Erythroblast (primary cell): ENCODE measurements at regions not wholly inside any gene's neighbourhood (a gene's known extent, or its start where the extent isn't known, plus 50 kb on each side); places are given as distances from the start of the nearest gene placed in this dataset.

Experiments used
- GATA1 ChIP-seq: IDR thresholded peaks from 2 replicates; pipeline ENCODE4 v1.6.1; 2011; ENCODE audit warnings: low read depth, mild to moderate bottlenecking, control low read depth, low read length, moderate library complexity
- POLR2A ChIP-seq: IDR thresholded peaks from 2 replicates; pipeline ENCODE4 v1.6.1; 2011; ENCODE audit warnings: mild to moderate bottlenecking, low read length

DNA sequence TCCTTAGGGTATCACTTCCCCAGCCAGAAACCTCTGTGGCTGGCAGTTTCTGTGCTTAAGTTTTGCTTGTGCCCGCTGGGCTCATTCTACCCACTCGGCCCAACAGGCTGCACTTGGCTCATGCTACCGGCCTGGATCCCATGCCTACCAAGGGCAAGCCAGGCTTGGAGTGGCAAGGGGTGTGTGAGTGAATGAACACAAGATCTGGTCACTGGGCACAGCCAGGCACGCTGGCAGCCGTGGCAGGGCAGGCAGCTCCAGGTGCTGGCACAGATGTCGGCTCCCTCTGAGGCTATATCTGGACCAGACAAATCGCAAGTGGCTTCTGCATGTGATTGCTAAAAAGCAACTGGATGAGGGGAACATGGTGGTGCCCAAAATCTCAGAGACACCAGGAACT, 740.5 kb upstream of the B3GALT2 start:
- TF ChIP-seq POLR2A (no peak), GATA1 (no peak)
